ENCODE measurements at regions not wholly inside any gene's neighbourhood (a gene's known extent, or its start where the extent isn't known, plus 50 kb on each side); places are given as distances from the start of the nearest gene placed in this dataset.
"Not testable (repeated sequence)": the region's sequence is repeated elsewhere in the genome, so short reads cannot be mapped to it uniquely, and the experiment has no call there.

DNA sequence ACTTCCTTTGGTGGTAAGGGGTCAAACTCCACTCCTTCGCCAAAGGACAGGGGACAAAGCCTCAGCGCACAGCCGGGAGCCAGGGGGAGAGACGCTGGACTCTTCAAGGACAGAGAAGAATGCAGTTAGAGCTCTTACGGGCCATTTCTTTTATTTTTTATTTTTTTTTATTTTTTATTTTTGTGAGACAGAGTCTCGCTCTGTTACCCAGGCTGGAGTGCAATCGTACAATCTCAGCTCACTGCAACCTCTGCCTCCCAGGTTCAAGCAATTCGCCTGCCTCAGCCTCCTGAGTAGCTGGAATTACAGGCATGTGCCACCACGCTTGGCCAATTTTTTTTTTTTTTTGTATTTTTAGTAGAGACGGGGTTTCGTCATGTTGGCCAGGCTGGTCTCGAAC lies 93.2 kb upstream of the RPH3AL start, which contains the start of gene RFLNB:
- TF ChIP-seq, protein P1, sequence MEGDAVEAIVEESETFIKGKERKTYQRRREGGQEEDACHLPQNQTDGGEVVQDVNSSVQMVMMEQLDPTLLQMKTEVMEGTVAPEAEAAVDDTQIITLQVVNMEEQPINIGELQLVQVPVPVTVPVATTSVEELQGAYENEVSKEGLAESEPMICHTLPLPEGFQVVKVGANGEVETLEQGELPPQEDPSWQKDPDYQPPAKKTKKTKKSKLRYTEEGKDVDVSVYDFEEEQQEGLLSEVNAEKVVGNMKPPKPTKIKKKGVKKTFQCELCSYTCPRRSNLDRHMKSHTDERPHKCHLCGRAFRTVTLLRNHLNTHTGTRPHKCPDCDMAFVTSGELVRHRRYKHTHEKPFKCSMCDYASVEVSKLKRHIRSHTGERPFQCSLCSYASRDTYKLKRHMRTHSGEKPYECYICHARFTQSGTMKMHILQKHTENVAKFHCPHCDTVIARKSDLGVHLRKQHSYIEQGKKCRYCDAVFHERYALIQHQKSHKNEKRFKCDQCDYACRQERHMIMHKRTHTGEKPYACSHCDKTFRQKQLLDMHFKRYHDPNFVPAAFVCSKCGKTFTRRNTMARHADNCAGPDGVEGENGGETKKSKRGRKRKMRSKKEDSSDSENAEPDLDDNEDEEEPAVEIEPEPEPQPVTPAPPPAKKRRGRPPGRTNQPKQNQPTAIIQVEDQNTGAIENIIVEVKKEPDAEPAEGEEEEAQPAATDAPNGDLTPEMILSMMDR (IDR thresholded peaks at IDR 0.05), result not testable (repeated sequence)
- TF ChIP-seq POLR2A (IDR thresholded peaks at IDR 0.05), result not testable (repeated sequence)

Measured in adrenal gland (tissue), 5 donors.